Loucy (cell line): ENCODE measurements at regions not wholly inside any gene's neighbourhood (a gene's known extent, or its start where the extent isn't known, plus 50 kb on each side); places are given as distances from the start of the nearest gene placed in this dataset.

ENCODE experiments used
- H2AFZ ChIP-seq: fragments of 200-600 bp; sonication (generic); 2 replicates; pipeline ENCODE4 v1.6.0; 2016; ENCODE audit warnings: antibody characterized with exemption, mild to moderate bottlenecking, low read length, moderate library complexity
- H3F3A ChIP-seq: fragments of 200-600 bp; 2 replicates; pipeline ENCODE4 v1.6.0; 2016; ENCODE audit warnings: antibody characterized with exemption, low read depth, mild to moderate bottlenecking
- H3K27me3 ChIP-seq: fragments of 200-600 bp; sonication (generic); 2 replicates; pipeline ENCODE4 v1.6.1; 2014; ENCODE audit warnings: low read length, mild to moderate bottlenecking; ENCODE audit not compliant: insufficient read depth, poor library complexity, severe bottlenecking
- H3K36me3 ChIP-seq: fragments of 200-600 bp; sonication (generic); 2 replicates; pipeline ENCODE4 v1.6.1; 2016; ENCODE audit warnings: low read length; ENCODE audit not compliant: insufficient read depth
- H3K4me1 ChIP-seq: fragments of 200-600 bp; sonication (generic); 2 replicates; pipeline ENCODE4 v1.5.1; 2014; ENCODE audit warnings: low read length, mild to moderate bottlenecking; ENCODE audit not compliant: insufficient read depth, poor library complexity, severe bottlenecking
- H3K4me2 ChIP-seq: fragments of 200-600 bp; sonication (generic); 2 replicates; pipeline ENCODE4 v1.6.0; 2014; ENCODE audit warnings: antibody characterized with exemption, low read length, low read depth, mild to moderate bottlenecking; ENCODE audit not compliant: poor library complexity, severe bottlenecking
- H3K4me3 ChIP-seq: fragments of 200-600 bp; sonication (generic); 2 replicates; pipeline ENCODE4 v1.5.1; 2014; ENCODE audit warnings: low read length, mild to moderate bottlenecking, mixed read lengths; ENCODE audit not compliant: poor library complexity, severe bottlenecking
- H3K79me2 ChIP-seq: fragments of 200-600 bp; sonication (generic); 2 replicates; pipeline ENCODE4 v1.6.1; 2014; ENCODE audit warnings: low read length; ENCODE audit not compliant: insufficient read depth
- H3K9ac ChIP-seq: fragments of 200-600 bp; sonication (generic); 2 replicates; pipeline ENCODE4 v1.6.0; 2014; ENCODE audit warnings: mild to moderate bottlenecking, low read depth, low read length, moderate library complexity; ENCODE audit not compliant: poor library complexity, severe bottlenecking
- H3K9me2 ChIP-seq: fragments of 200-600 bp; sonication (generic); replicated peaks from 2 replicates; pipeline ENCODE4 v1.6.1; 2016; ENCODE audit warnings: low read depth, low read length, mixed read lengths
- H3K9me3 ChIP-seq: fragments of 200-600 bp; sonication (generic); 2 replicates; pipeline ENCODE4 v1.6.1; 2014; ENCODE audit warnings: mild to moderate bottlenecking, antibody characterized with exemption, low read length, low read depth; ENCODE audit not compliant: insufficient read depth
- H4K20me1 ChIP-seq: fragments of 200-600 bp; sonication (generic); 2 replicates; pipeline ENCODE4 v1.6.0; 2014; ENCODE audit warnings: antibody characterized with exemption, low read length, mild to moderate bottlenecking; ENCODE audit not compliant: insufficient read depth, poor library complexity, severe bottlenecking
- CTCF ChIP-seq: fragments of 200-600 bp; sonication (generic); conservative IDR thresholded peaks from 2 replicates; pipeline ENCODE4 v1.5.1; 2014; ENCODE audit warnings: mild to moderate bottlenecking, antibody characterized with exemption, low read length
- EZH2phosphoT487 ChIP-seq: fragments of 200-600 bp; IDR thresholded peaks from 2 replicates; pipeline ENCODE4 v1.6.1; 2018; ENCODE audit warnings: antibody characterized with exemption, mild to moderate bottlenecking, moderate library complexity, borderline replicate concordance

DNA sequence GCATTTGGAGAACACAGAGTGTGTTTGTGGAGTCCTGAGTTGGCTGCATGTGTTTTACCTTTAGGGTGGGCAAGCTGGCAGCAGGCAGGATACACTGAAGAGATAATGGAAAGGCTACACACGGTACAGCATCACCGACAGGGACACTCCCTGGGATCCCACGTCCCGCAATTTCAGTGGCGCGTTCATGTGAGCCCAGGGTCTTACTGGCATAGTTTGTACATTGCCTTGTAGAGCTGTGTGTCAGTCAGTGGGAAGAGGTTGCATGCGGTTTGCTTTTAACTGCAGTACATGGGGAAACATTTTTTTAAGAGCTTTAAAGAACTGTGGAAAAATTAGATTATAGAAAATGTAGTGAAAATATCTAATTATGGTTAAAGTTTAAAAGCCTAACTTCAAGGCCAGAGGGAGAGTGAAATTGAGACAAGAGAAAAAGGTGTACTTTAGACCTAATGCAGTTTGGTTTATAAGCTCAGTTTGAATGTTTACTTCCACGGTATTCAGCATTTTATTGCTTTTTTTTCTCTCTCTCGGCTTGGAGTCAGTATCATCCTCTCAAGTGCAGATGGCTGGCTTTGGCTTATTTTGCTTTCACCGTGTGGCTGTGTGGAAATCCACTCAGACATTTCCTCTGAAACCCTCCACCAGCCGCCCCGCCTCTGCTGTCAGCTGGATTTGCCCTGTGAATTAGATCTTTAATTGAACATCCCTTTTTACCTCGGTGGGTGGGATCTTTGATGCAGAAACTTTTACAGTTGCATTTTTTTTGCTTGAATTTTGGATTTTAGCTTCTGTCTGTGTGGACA, 364.2 kb upstream of the COBL start:
- H3K79me2 ChIP-seq, result no peaks in the 10 kb centered on the region
- no peaks in the 10 kb centered on the region for H4K20me1 ChIP-seq
- no peaks in the 10 kb centered on the region for H3K27me3 ChIP-seq
- no peak overlapping the region for H3K4me2 ChIP-seq
- no peak for TF ChIP-seq EZH2phosphoT487
- TF ChIP-seq CTCF, result no peak
- H3F3A ChIP-seq, result no peaks in the 10 kb centered on the region
- H3K4me1 ChIP-seq, result no peaks in the 10 kb centered on the region
- no peaks in the 10 kb centered on the region for H3K9me2 ChIP-seq
- H2AFZ ChIP-seq, result no peak overlapping the region
- no peak overlapping the region for H3K4me3 ChIP-seq
- no peaks in the 10 kb centered on the region for H3K36me3 ChIP-seq
- no peak overlapping the region for H3K9ac ChIP-seq
- no peaks in the 10 kb centered on the region for H3K9me3 ChIP-seq

DNA sequence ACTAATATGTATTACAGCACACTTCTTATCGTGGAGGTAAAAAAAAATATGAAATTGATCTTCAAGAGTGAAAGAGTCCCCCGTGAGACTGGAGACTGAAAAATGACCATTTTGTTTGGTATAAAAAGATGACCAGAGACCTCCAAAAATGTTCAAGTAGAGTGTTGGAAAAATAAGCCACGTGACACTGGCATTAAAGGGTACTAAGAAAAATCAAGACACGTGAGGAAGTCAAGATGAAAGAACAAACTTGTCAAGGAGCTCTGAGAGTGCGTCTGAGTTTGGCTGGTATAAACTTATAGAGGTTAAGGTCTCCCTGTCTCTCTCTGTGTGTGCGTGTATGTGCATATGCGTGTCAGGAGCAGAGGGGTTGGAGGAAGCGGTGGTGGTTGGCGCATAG, 362.7 kb upstream of the COBL start:
- H3K27me3 ChIP-seq, result no peaks in the 10 kb centered on the region
- TF ChIP-seq EZH2phosphoT487 (no peak), CTCF (no peak)
- H3K36me3 ChIP-seq, result no peaks in the 10 kb centered on the region
- H3K79me2 ChIP-seq, result no peaks in the 10 kb centered on the region
- H3K9me2 ChIP-seq, result no peaks in the 10 kb centered on the region
- no peak overlapping the region for H3K4me3 ChIP-seq
- H3K9me3 ChIP-seq, result no peaks in the 10 kb centered on the region
- no peaks in the 10 kb centered on the region for H4K20me1 ChIP-seq
- H2AFZ ChIP-seq, result no peak overlapping the region
- H3F3A ChIP-seq, result no peaks in the 10 kb centered on the region
- no peak overlapping the region for H3K9ac ChIP-seq
- H3K4me2 ChIP-seq, result no peak overlapping the region
- no peaks in the 10 kb centered on the region for H3K4me1 ChIP-seq

DNA sequence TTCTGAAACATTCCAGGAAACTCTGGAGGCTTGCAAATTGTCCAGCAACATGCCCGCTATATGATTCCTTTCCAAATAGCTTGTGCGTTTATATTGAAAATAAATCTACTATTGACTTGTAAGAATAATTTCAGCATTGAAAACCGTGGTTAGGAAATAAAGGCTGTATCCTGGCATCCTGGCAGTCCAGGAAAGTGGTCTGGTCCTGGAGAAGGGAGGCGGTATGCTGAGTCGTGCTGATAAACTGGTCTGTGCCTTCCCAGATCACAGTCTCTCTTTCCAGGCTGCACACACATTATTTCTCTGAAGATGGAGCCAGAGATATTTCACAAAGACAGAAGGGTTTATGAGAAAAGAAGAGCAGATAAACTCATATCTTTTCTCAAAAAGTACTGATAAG, 350.1 kb upstream of the COBL start:
- Histone ChIP-seq H3K36me3 (no peaks in the 10 kb centered on the region), H3K9me3 (no peaks in the 10 kb centered on the region), H3K4me3 (no peak overlapping the region), H3F3A (no peaks in the 10 kb centered on the region), H3K9me2 (no peaks in the 10 kb centered on the region), H4K20me1 (no peaks in the 10 kb centered on the region), H2AFZ (no peak overlapping the region), H3K4me2 (no peak overlapping the region), H3K27me3 (no peaks in the 10 kb centered on the region), H3K9ac (no peak overlapping the region), H3K4me1 (no peaks in the 10 kb centered on the region), H3K79me2 (no peaks in the 10 kb centered on the region)
- TF ChIP-seq EZH2phosphoT487 (no peak), CTCF (no peak)
